Esophagus muscularis mucosa (tissue), 4 donors: ENCODE measurements at regions not wholly inside any gene's neighbourhood (a gene's known extent, or its start where the extent isn't known, plus 50 kb on each side); places are given as distances from the start of the nearest gene placed in this dataset.

Experiments
- CTCF ChIP-seq, 3 experiments: fragments of 200-600 bp in 2 of 3; fragments of 450-650 bp in 1 of 3; sonication (generic) in 2 of 3; IDR thresholded peaks; one replicate each; pipeline ENCODE4 v1.5.1; 2017 to 2019; ENCODE audit warnings: antibody characterized with exemption in 3 of 3, mild to moderate bottlenecking in 2 of 3, moderate library complexity in 1 of 3
- EP300 ChIP-seq: sonication (generic); formaldehyde crosslinking; IDR thresholded peaks from one replicate; pipeline ENCODE4 v1.6.1; 2017; ENCODE audit warnings: antibody characterized with exemption
- POLR2AphosphoS5 ChIP-seq, 2 donors: sonication (generic); formaldehyde crosslinking; IDR thresholded peaks; one replicate each; pipeline ENCODE4 v1.6.1; 2017; ENCODE audit warnings: antibody characterized with exemption in 2 of 2

GRCh38 chr10:110433740-110434139 lies 64.0 kb upstream of the DUSP5 start:
- TF ChIP-seq CTCF (IDR thresholded peaks at IDR 0.05) (no peak), POLR2AphosphoS5 (IDR thresholded peaks at IDR 0.05) (no peak), EP300 (no peak)
